HepG2 (cell line): ENCODE measurements at regions not wholly inside any gene's neighbourhood (a gene's known extent, or its start where the extent isn't known, plus 50 kb on each side); places are given as distances from the start of the nearest gene placed in this dataset.

ENCODE experiments used
- ATF7 ChIP-seq, 2 experiments: fragments of 450-650 bp in 1 of 2; sonication (generic) in 1 of 2; formaldehyde crosslinking in 1 of 2; IDR thresholded peaks; 2 replicates each; pipeline versions ENCODE4 v1.4.0 to v1.6.1; 2016 to 2020; ENCODE audit warnings: antibody characterized with exemption in 1 of 2, mild to moderate bottlenecking in 1 of 2, missing genetic modification reagents in 1 of 2
- CEBPB ChIP-seq: IDR thresholded peaks from 2 replicates; pipeline ENCODE4 v1.6.1; 2011; ENCODE audit warnings: low read depth, low read length, improper control_type of control experiment, borderline replicate concordance
- CHD2 ChIP-seq: IDR thresholded peaks from 2 replicates; pipeline ENCODE4 v1.6.1; 2011; ENCODE audit warnings: low read depth, low read length, improper control_type of control experiment
- EP300 ChIP-seq, 3 experiments: sonication (generic) in 1 of 3; formaldehyde crosslinking in 1 of 3; IDR thresholded peaks; 2 replicates each; pipeline versions ENCODE4 v1.5.1 to v1.6.1; 2011 to 2020; ENCODE audit warnings: low read depth in 2 of 3, low read length in 2 of 3, borderline replicate concordance in 1 of 3, improper control_type of control experiment in 1 of 3, mild to moderate bottlenecking in 1 of 3, missing genetic modification reagents in 1 of 3, moderate library complexity in 1 of 3
- FOXP1 ChIP-seq, 2 experiments: fragments of 450-650 bp in 1 of 2; IDR thresholded peaks; 2 replicates each; pipeline ENCODE4 v1.6.1; 2017 to 2018; ENCODE audit warnings: antibody characterized with exemption in 1 of 2
- GATAD2A ChIP-seq: IDR thresholded peaks from 2 replicates; pipeline ENCODE4 v1.6.1; 2016
- HNF4A ChIP-seq: sonication (generic); formaldehyde crosslinking; IDR thresholded peaks from 2 replicates; pipeline ENCODE4 v1.4.0; 2020; ENCODE audit warnings: missing genetic modification reagents
- MIXL1 ChIP-seq: IDR thresholded peaks from 2 replicates; pipeline ENCODE4 v1.6.1; 2016
- NFE2L2 ChIP-seq: fragments of 150-350 bp; IDR thresholded peaks from 2 replicates; pipeline ENCODE4 v1.6.1; 2014; ENCODE audit warnings: low read length
- PPARG ChIP-seq: conservative IDR thresholded peaks from 2 replicates; pipeline ENCODE4 v1.6.1; 2016; ENCODE audit warnings: missing biosample characterization, missing genetic modification reagents
- RARA ChIP-seq: IDR thresholded peaks from 2 replicates; pipeline ENCODE4 v1.6.1; 2016; ENCODE audit warnings: missing genetic modification reagents, missing compliant biosample characterization
- RFXANK ChIP-seq: IDR thresholded peaks from 2 replicates; pipeline ENCODE4 v1.6.1; 2016
- SALL1 ChIP-seq: sonication (generic); formaldehyde crosslinking; IDR thresholded peaks from 2 replicates; pipeline ENCODE4 v1.8.0; 2022; ENCODE audit warnings: mild to moderate bottlenecking, missing genetic modification reagents
- SIN3A ChIP-seq: IDR thresholded peaks from 2 replicates; pipeline ENCODE4 v1.6.1; 2011; ENCODE audit warnings: low read depth, mild to moderate bottlenecking, control low read depth, low read length, borderline replicate concordance
- SNAI1 ChIP-seq: sonication (generic); formaldehyde crosslinking; IDR thresholded peaks from 2 replicates; pipeline ENCODE4 v1.5.0; 2020; ENCODE audit warnings: mild to moderate bottlenecking, missing genetic modification reagents, borderline replicate concordance
- ZBTB38 ChIP-seq: sonication (generic); formaldehyde crosslinking; IDR thresholded peaks from 2 replicates; pipeline ENCODE4 v1.5.1; 2020; ENCODE audit warnings: mild to moderate bottlenecking, missing genetic modification reagents
- ZKSCAN8 ChIP-seq: IDR thresholded peaks from 2 replicates; pipeline ENCODE4 v1.6.1; 2016; ENCODE audit warnings: borderline replicate concordance, missing genetic modification reagents, missing compliant biosample characterization
- ZNF121 ChIP-seq: sonication (generic); formaldehyde crosslinking; IDR thresholded peaks from 2 replicates; pipeline ENCODE4 v1.5.0; 2020; ENCODE audit warnings: mild to moderate bottlenecking, missing genetic modification reagents
- ZNF382 ChIP-seq: sonication (generic); formaldehyde crosslinking; IDR thresholded peaks from 2 replicates; pipeline ENCODE4 v1.5.0; 2020; ENCODE audit warnings: missing genetic modification reagents, mild to moderate bottlenecking, borderline replicate concordance
- TF ChIP-seq, protein P1 (sequence below): IDR thresholded peaks from 2 replicates; pipeline ENCODE4 v1.6.1; 2012; ENCODE audit warnings: inconsistent platforms
- TF ChIP-seq, protein P2 (sequence below): sonication (generic); formaldehyde crosslinking; IDR thresholded peaks from 2 replicates; pipeline ENCODE4 v1.5.1; 2020; ENCODE audit warnings: mild to moderate bottlenecking, missing genetic modification reagents, moderate library complexity
- TF ChIP-seq, protein P3 (sequence below): sonication (generic); formaldehyde crosslinking; IDR thresholded peaks from 2 replicates; pipeline ENCODE4 v1.4.0; 2020; ENCODE audit warnings: mild to moderate bottlenecking, missing genetic modification reagents
- TF ChIP-seq, protein P4 (sequence below): IDR thresholded peaks from 2 replicates; pipeline ENCODE4 v1.6.1; 2016
- TF ChIP-seq, protein P5 (sequence below): sonication (generic); formaldehyde crosslinking; IDR thresholded peaks from 2 replicates; pipeline ENCODE4 v1.5.0; 2020; ENCODE audit warnings: missing genetic modification reagents

DNA sequence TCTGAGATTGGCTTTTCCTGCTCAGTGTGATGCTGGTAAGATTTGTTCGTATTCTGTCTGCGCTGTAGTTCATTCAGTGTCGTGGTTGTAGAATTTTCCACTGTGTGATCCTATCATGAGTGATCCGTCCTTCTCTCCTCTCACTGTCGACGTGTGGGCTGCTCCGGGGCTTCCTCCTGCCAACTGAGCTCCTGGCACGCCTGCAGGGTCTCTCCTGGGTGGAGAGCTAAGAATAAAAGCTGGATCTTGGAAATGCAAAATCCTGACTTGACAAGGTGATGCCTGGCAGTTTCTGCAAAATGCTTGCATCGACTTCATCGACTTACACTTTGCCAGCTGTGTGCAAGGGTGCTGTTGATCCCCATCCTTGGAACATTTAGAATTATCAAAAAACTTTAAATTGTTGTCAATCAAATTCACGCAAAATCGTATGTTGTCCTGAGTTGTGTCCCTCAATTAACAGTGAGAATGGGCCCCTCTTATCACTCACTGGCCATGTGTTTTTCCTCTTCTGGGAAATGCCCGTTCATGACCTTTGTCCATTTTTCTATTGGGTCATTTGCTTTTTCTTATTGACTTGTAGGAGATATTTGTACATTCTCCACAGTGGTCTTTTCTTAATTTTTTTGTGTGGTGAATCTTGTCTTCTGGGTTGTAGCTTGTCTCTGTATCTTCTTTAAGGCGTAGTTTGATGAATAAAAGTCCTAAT is 125.5 kb downstream of the CRYAA start (continued):
- peak in 1 of 2 experiments; percentile 59; a peak in 1 of 4 replicates for TF ChIP-seq EP300 (IDR thresholded peaks at IDR 0.05; ENCODE audit: low read depth in 2 of 2, low read length in 2 of 2)
- TF ChIP-seq EP300 (CRISPR knock-in tag; IDR thresholded peaks at IDR 0.05; ENCODE audit: borderline replicate concordance) = no peak
- TF ChIP-seq, protein P1, sequence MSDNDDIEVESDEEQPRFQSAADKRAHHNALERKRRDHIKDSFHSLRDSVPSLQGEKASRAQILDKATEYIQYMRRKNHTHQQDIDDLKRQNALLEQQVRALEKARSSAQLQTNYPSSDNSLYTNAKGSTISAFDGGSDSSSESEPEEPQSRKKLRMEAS = peak; percentile 66; the same call in 1 of the 2 replicates
- TF ChIP-seq, protein P2, sequence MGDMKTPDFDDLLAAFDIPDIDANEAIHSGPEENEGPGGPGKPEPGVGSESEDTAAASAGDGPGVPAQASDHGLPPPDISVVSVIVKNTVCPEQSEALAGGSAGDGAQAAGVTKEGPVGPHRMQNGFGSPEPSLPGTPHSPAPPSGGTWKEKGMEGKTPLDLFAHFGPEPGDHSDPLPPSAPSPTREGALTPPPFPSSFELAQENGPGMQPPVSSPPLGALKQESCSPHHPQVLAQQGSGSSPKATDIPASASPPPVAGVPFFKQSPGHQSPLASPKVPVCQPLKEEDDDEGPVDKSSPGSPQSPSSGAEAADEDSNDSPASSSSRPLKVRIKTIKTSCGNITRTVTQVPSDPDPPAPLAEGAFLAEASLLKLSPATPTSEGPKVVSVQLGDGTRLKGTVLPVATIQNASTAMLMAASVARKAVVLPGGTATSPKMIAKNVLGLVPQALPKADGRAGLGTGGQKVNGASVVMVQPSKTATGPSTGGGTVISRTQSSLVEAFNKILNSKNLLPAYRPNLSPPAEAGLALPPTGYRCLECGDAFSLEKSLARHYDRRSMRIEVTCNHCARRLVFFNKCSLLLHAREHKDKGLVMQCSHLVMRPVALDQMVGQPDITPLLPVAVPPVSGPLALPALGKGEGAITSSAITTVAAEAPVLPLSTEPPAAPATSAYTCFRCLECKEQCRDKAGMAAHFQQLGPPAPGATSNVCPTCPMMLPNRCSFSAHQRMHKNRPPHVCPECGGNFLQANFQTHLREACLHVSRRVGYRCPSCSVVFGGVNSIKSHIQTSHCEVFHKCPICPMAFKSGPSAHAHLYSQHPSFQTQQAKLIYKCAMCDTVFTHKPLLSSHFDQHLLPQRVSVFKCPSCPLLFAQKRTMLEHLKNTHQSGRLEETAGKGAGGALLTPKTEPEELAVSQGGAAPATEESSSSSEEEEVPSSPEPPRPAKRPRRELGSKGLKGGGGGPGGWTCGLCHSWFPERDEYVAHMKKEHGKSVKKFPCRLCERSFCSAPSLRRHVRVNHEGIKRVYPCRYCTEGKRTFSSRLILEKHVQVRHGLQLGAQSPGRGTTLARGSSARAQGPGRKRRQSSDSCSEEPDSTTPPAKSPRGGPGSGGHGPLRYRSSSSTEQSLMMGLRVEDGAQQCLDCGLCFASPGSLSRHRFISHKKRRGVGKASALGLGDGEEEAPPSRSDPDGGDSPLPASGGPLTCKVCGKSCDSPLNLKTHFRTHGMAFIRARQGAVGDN = 0 out of 2 replicates have a peak, but pooled peaks have one; percentile 17
- no peak for TF ChIP-seq CHD2
- TF ChIP-seq, protein P3, sequence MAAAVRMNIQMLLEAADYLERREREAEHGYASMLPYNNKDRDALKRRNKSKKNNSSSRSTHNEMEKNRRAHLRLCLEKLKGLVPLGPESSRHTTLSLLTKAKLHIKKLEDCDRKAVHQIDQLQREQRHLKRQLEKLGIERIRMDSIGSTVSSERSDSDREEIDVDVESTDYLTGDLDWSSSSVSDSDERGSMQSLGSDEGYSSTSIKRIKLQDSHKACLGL (CRISPR knock-in tag) = no peak
- TF ChIP-seq HNF4A = peak; percentile 61
- TF ChIP-seq FOXP1 (IDR thresholded peaks at IDR 0.05) = no peak
- peak; percentile 19; the same call in 1 of the 2 replicates for TF ChIP-seq FOXP1 (CRISPR knock-in tag; IDR thresholded peaks at IDR 0.05)
- no peak for TF ChIP-seq CEBPB
- no peak for TF ChIP-seq NFE2L2
- TF ChIP-seq, protein P4, sequence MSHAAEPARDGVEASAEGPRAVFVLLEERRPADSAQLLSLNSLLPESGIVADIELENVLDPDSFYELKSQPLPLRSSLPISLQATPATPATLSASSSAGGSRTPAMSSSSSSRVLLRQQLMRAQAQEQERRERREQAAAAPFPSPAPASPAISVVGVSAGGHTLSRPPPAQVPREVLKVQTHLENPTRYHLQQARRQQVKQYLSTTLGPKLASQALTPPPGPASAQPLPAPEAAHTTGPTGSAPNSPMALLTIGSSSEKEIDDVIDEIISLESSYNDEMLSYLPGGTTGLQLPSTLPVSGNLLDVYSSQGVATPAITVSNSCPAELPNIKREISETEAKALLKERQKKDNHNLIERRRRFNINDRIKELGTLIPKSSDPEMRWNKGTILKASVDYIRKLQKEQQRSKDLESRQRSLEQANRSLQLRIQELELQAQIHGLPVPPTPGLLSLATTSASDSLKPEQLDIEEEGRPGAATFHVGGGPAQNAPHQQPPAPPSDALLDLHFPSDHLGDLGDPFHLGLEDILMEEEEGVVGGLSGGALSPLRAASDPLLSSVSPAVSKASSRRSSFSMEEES = peak; percentile 28; the same call in 1 of the 2 replicates
- peak; percentile 50; the same call in 1 of the 2 replicates for TF ChIP-seq PPARG
- TF ChIP-seq GATAD2A = peak; percentile 76
- no peak for TF ChIP-seq RFXANK (CRISPR knock-in tag)
- peak; percentile 52; the same call in 1 of the 2 replicates for TF ChIP-seq MIXL1 (CRISPR knock-in tag)
- TF ChIP-seq SALL1 (CRISPR knock-in tag) = no peak; the same call in 1 of the 2 replicates
- peak; percentile 65; the same call in 1 of the 2 replicates for TF ChIP-seq RARA (CRISPR knock-in tag)
- TF ChIP-seq ZKSCAN8 (CRISPR knock-in tag) = no peak
- no peak for TF ChIP-seq ATF7 (IDR thresholded peaks at IDR 0.05)
- TF ChIP-seq ATF7 (CRISPR knock-in tag; IDR thresholded peaks at IDR 0.05) = no peak
- TF ChIP-seq, protein P5, sequence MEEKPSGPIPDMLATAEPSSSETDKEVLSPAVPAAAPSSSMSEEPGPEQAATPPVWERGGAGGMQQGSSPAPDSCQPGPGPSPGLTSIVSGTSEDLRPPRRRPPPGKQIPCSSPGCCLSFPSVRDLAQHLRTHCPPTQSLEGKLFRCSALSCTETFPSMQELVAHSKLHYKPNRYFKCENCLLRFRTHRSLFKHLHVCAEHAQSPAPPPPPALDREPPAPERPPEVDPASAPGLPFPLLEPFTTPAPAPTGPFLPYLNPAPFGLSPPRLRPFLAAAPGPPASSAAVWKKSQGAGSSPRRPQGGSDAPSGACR = no peak
- no peak for TF ChIP-seq SIN3A
- no peak for TF ChIP-seq SNAI1
- no peak for TF ChIP-seq ZNF121
- no peak for TF ChIP-seq ZNF382 (CRISPR knock-in tag)
- peak; percentile 66 for TF ChIP-seq ZBTB38 (CRISPR knock-in tag)
